CD4-positive, alpha-beta T cell treated with Interleukin-6 at 100 ng/mL for 8 hours (primary cell): ENCODE measurements at regions not wholly inside any gene's neighbourhood (a gene's known extent, or its start where the extent isn't known, plus 50 kb on each side); places are given as distances from the start of the nearest gene placed in this dataset.

Experiments used
- DNase-seq: peaks from one replicate; pipeline ENCODE4 v3.0.0-alpha.2; 2020; ENCODE audit warnings: mixed read lengths, low spot score

DNA sequence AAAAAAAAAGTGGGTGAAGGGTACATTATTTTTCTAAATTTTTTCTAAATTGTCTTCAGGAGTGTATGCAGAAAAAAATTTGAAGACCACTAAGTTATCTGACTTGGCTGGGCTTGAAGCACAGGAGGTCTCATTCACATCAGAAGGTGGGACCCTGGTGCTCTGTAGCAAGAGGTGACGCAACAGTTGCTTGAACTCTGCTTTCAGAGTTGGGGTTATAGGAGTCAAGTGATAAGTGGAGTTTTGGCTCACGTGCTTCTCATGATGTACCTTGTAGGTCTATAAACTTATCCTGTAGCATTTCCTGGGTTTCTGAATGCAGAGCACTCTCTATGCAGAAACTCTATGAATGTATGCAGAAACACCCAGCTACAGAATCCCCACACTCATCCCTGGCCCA lies 58.5 kb upstream of the FOXC1 start:
- no peak for DNase-seq

DNA sequence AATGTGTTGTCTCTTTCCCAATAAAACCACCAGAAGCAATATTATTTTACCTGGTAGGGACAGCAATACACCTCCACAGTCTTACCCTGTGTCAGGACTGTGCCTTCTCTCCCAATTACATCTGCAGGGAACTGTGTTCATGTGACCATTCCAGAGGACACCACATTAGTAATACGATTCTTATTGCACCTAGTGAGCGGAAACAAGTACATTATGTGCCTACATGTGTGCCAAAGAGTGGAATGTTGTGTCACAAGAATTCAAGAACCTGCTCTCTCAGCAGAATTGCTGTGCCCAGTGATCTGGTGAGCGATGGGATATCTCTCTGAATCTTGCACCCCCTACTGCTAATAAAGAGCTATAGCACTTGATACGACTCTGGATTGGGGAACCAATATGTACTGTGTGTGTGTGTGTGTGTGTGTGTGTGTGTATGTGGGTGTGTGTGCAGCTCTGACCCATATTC lies 57.4 kb upstream of the FOXC1 start:
- peak; percentile 34 for DNase-seq

DNA sequence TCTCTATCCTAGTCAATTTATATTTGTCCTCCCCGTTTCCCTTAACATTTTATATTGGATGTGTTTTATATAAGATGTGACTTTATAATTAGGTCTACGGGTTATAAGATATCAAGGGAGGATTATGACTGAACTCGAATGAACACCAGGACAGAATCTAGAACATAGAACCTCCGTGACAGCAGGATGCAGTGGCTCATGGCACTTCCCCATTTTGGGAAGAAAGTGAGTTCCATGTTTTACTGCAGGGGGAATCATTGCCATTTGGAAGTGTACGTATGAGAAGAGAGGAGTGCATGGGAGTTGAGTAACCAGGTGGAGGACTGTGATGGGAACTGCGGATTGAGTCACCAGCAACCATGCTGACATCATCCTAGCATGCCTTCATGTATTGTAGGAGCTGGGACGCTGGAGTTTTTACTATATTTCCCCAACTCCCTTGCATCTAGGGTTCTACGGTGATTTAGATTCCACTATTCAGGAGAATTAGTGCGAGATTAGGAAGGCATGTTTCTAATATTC lies 56.1 kb upstream of the FOXC1 start:
- DNase-seq = no peak

DNA sequence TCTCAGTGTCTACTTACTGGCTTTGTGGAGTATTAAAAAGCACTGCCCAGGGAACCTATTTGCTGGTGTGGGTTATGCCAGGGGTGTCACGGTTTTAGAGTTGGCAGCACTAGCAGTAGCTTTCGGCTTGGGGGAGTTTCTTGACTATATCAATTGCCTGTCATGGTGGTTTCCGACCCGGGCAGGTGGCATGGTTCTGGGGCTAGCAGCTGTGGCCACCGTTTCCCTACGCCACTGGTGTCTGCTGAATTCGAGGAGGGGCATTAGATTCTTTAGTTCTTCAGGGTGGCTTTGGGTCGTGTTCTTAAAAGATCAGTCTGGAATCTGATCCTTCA lies 55.6 kb upstream of the FOXC1 start:
- DNase-seq = no peak

DNA sequence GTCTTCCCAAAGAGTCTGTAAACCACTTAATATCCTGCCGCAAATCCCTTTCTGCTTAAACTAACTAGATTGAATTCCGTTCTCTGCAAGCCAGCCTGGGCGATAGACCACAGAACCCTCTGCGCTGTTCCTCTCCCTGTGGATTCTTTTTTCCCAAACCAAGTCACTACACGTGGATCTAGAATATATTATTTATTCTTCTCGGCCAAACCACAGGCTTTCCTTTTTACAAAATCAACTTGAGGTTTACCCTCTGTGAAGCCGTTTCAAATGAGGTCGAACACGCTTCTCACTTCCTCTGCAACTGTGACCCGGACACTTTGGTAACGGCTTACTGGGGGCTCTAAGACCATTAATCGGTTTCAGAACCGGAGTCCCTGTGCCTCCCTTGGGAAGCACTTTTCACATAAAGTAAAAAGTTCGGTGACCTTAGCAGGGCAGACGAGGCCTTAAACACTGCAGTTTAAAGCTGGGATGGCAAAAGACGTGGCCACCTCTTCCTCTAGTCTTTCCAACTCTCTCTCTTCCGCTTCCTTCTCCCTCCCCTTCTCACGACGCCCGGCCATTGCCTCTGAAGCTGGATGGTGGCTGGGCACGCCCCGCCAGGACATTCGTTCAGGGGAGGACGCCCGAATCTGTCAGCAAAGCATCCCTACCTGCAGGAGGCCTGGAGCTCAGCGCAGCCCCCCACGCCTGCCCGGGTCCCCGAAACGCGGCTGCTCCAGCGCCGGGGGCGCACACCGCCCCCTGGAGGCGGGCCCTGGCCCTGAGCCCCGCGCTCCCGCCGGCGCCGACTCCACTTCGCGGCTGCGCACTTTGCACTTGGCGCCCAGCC lies 55.0 kb upstream of the FOXC1 start:
- DNase-seq = peak; percentile 64

DNA sequence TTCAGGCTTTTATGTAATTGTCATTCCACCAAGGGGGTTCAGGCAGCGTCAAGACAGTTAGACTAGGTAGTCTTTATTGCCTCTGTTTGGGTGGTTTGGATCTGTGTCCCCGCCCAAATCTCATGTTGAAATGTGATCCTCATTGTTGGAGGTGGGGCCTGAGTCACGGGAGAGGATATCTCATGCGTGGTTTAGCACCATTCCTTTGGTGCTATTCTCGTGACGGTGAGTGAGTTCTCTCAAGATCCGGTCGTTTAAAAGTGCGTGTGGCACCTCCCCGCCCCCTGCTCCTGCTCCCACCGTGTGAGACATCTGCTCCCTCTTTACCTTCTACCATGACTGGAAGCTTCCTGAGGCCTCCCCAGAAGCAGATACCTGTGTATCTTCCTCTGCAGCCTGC lies 51.3 kb upstream of the FOXC1 start:
- DNase-seq = no peak
